Pulmonary artery endothelial cell (primary cell): ENCODE measurements at regions not wholly inside any gene's neighbourhood (a gene's known extent, or its start where the extent isn't known, plus 50 kb on each side); places are given as distances from the start of the nearest gene placed in this dataset.
"Not testable (repeated sequence)": the region's sequence is repeated elsewhere in the genome, so short reads cannot be mapped to it uniquely, and the experiment has no call there.

Experiments
- DNase-seq: peaks from one replicate; pipeline ENCODE4 v3.0.0-alpha.2; 2011; ENCODE audit warnings: low read depth, low spot score

DNA sequence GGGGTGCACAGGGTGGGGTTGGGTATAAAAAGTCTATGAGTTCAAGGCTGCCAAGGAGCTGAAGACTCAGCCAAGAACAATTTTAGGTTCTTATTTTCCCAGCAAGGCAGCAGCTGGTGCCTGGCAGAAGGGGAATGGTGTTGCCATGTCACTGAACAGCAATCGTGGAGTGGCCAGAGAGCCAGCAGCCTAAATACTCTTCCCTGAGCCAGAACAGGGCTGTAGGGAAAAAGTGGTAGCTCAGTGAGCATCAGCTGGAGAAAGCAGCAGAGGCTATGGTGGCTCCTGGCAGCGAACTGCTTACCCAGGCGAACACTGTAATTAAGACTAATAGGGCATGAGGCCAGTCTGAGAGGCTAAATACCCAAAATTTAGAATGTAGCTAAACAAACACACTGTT lies 334.9 kb downstream of the RMST start:
- DNase-seq: no peak

DNA sequence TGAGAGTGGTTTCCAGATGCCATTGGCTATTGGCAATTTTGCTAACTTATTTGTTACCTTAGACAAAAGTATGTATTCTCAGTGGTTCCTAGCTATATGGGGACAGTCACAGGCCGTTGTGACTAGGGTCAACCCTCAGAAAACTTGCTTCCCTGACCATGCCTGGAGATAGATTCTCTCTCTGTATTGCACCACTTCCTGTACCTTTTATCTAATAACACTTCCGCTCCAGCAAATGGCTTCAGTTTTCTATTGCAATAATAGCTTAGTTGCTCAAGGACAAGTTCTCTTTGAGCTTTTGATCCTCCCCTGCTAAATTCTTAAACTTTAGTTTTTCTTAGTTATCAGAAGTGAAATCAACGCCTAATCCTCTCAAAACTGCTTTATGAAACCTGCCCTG lies 338.0 kb downstream of the RMST start:
- DNase-seq: no peak

GRCh38 chr12:97801471-97802059 lies 339.0 kb downstream of the RMST start:
- no peak for DNase-seq

DNA sequence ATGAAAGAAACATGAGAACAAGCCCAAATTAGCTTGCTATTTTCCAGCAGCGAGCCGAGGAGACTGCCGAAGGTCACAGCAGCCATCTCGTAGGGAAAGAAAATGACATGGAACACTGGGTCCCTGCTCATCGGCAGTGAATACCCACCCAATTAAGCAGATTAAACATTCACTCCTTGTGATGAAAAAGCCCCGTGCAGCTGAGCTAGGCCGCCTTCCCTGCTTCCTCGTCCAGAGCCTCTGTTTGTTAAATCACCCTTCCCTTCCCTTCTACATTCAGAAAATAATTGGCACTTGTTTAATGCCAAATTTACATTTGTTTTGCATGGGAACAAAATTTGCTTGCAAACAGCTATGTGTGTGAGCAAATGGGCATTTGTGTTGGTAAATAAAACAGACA lies 342.5 kb downstream of the RMST start:
- DNase-seq: no peak

DNA sequence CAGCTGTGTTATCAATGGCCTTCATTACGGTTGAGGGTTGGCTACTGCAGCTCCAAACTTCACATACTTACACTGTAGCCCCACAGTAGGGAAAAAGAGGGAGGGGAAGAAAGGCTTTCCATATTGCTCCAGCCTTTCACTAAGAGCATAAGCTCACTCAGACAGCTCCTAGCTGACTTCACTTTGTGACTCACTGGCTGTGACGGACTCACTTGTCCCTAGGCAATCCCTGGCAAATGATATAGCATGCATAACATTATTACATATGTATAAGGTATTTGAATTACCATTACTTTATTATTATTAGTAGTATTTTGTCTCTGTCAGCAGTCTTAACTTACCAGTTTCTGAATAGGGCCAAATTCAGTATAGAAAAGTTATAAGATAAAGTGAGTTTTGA lies 350.7 kb downstream of the RMST start:
- DNase-seq: no peak

DNA sequence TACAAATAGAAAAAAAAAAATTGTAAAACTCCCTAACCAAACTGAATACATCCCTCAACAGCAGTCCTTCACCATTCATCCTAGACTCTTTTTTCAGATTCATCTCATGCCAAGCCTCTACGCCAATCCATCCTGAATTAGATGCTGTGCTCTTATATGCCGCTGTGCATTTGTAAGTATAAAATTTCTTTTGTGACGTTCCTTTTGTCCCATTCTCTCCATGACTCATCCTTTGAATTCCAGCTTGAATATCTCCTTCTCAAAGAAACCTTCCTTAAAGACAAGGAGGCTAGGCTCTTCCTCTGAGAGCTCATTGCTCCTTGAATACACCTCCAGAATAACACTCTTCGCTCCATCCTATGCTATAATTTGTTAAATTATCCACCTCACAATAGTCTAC lies 359.2 kb downstream of the RMST start:
- DNase-seq: no peak

DNA sequence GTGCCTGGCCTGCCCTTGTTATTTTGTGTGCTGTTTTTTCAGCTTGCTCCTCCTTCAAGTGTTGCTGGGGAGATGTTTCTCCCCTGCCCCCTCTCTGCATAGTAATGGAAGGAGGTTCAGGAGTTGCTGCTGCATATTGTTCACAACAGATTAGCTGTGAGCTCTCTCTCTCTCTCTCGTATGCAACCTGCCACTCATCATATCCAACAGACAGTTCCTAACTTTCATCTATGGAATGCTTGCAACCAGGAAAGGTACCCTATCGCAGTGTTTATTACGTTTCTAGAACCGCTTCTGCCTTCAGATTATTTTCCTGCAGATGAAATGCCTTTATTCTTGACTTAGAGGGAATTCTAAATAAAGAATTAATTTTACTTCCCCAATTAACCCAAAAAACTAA lies 372.9 kb downstream of the RMST start:
- DNase-seq: no peak

- no peak for DNase-seq
These were observed 374.8 kb downstream of the RMST start for GRCh38 chr12:97837401-97837800.

- DNase-seq: no peak
These were observed 385.4 kb downstream of the RMST start for GRCh38 chr12:97848051-97848450.

DNA sequence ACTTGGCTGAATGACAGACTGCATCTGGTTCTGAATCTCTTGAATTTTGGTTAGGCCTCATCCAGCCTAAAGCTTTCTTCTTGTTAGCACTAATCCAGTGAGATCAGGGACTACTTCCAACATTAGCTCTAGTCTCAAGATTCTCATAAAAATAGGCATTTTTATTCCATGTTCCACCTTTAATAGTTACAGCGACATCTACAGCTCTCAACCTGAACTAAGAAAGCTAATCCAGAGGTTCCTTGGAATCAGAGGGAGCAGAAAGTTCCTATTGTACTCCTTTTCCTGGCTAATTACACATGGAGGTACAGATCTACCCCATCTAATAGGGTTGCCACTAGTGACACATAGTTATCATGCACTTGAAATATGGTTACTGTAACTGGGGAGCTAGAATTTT lies 391.9 kb downstream of the RMST start:
- DNase-seq: no peak

DNA sequence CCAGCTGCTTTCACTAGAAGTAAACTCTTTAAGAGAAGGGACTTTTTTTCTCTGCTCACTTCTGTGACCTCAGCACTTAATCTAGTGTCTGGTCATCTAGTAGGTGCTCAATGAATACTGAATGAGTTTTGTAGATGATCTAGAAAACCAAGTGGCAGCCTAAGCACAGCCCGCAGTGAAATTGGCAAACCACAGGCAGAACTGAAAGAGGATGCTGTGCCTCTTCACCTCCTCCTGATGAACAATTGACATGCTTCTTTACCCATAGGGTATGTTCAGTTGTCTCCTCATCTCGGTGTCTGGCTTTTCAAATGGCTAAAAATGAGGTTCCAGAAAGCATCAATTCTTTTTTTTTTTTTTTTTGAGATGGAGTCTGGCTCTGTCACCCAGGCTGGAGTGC lies 399.5 kb downstream of the RMST start:
- no peak for DNase-seq

GRCh38 chr12:97875064-97875463 lies 412.5 kb downstream of the RMST start:
- DNase-seq: no peak

GRCh38 chr12:97876780-97877179 lies 414.2 kb downstream of the RMST start:
- DNase-seq: no peak

GRCh38 chr12:97877404-97877803 lies 414.8 kb downstream of the RMST start:
- DNase-seq: no peak

DNA sequence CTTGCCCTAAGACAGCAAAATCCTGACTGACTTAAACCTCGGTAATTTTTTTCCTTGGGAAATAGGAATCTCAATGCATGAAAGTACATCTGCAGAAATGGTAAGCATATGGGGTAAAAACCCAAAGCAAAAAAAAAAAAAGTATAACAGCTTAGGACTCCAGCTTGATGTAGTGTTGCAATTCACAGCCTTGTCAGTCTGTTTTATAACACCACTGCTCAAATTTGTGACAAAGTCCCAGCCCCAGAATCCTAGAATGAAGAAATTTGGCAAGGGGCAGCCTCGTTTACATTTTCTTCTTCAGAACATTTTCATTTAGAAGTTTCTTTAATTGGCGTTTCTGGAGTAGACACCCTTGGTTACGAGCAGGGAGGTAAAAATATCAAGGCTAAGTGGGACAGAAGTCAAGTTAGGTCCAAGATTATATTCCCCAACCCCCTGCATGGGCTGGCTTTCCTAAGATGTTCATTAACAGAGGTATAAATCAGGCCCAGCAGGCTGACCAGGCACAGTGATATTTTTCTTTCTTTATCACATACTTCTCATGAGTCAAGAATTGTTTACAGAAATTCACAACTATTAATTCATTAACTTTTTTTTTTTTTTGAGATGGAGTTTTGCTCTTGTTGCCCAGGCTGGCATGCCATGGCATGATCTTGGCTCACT lies 424.0 kb downstream of the RMST start:
- DNase-seq: no peak

- not testable (repeated sequence) for DNase-seq
These were observed 435.3 kb downstream of the RMST start for GRCh38 chr12:97897881-97898280.

- no peak for DNase-seq
These were observed 436.9 kb downstream of the RMST start for GRCh38 chr12:97899529-97899928.

DNA sequence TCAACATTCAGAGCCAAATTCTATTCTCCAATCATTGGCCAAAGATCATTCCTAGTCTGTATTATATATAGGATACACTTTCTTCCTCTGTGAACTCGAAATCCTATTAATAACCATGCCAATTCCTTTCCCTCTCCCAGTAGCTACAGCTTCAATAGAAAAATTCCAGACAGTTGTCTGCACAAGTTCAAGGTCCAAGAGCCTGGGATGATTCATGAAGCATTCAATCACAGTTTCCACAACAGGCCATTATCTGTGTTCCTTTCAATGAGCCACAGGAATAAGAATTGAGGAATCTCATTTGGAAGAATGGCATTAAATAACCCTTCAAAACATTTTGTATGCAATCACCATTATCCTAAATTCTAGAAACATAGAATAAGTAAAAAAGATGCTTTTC lies 437.4 kb downstream of the RMST start:
- DNase-seq: no peak

DNA sequence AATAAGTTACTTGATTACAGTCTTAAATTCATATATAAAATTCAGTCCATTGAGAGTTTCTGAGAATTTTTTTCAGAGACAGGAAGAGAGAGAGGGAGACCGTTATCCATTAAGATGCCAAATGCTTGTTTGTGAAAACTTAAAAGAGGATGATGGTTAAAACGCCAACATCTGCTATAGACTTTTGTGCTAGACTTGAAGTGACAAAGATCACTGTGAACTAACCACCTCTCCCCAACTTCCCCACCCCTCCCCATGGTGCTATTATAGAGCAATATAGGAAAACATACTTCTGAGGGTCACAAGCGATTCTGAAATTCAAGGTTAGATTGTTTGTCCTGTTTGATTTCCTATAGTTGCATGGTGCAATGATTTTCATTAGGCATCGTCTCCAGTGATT lies 440.8 kb downstream of the RMST start:
- DNase-seq: no peak

- no peak for DNase-seq
These were observed 444.9 kb downstream of the RMST start for GRCh38 chr12:97907504-97907903.

- DNase-seq: no peak
These were observed 448.0 kb downstream of the RMST start for GRCh38 chr12:97910559-97910958.

DNA sequence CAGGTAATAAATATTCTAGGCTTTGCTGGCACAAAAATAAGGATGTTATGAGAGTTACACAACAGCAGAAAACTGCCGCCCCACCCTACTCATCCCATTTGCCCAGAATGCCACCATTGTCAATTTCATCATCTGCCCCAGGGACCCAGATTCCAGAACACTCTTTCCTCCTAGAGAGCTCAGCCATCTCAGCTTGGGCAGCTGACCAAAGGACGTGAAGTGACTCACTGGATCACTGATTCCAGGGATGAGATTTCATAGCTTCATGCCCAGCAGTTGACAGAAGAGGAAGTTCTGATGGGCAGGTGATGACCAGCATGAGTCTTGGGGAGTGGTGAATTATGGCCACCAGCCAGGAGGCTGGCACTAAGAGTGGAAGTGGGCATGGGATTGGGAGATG lies 450.3 kb downstream of the RMST start:
- no peak for DNase-seq

DNA sequence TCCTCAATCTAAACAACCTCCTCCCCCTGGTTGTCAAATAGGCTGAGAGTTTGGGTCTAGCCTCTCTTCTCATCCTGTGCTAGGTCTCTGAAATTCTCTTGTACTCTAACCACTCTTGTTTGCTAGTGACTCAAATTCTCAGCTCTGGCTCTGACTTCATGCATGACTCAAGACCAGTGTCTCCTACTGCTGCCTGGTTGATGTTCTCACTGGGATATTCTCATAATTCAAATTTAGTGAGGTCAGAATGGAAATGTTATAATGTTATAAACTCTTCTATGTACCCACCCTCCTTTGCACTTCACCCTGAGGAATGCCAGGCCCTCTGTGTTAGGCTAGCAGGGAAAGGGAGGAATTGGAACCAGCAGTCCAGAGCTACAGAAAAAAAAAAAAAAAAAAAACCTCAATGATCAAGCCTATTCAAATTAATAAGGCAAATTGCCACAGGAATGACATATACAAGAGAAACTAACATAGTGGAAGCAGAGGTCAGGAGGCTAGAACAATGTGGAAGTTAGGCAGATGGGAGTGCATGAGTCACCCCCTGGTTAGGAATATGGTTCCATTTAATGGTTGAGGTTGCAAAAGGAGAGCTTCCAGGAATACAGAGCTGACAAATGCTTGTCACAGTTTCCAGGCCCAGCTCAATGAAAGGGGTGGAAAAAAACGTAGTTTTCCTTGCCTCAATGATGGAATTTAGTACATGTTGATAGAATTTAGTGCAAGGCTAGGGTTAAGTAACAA lies 459.5 kb downstream of the RMST start:
- no peak for DNase-seq
